Fibroblast of lung (primary cell): ENCODE measurements at regions not wholly inside any gene's neighbourhood (a gene's known extent, or its start where the extent isn't known, plus 50 kb on each side); places are given as distances from the start of the nearest gene placed in this dataset.

Experiments
- DNase-seq, 2 donors: peaks; one replicate each; pipeline versions ENCODE4 v3.0.0 to v3.0.0-alpha.2; 2010; ENCODE audit warnings: low read depth in 2 of 2
- H2AFZ ChIP-seq: 2 replicates; pipeline ENCODE4 v1.5.1; 2012; ENCODE audit warnings: low read length, control low read depth, inconsistent platforms
- H3K27ac ChIP-seq: 2 replicates; pipeline ENCODE4 v1.5.1; 2011; ENCODE audit warnings: low read length, control low read depth; ENCODE audit not compliant: insufficient read depth
- H3K27me3 ChIP-seq: 2 replicates; pipeline ENCODE4 v1.5.1; 2011; ENCODE audit warnings: mild to moderate bottlenecking, low read length; ENCODE audit not compliant: control insufficient read depth, insufficient read depth
- H3K36me3 ChIP-seq: 2 replicates; pipeline ENCODE4 v1.5.1; 2011; ENCODE audit warnings: low read length; ENCODE audit not compliant: control insufficient read depth, insufficient read depth
- H3K4me1 ChIP-seq: 2 replicates; pipeline ENCODE4 v1.5.1; 2011; ENCODE audit warnings: low read length; ENCODE audit not compliant: control insufficient read depth, insufficient read depth; ENCODE audit errors: extremely low read depth
- H3K4me2 ChIP-seq: 2 replicates; pipeline ENCODE4 v1.5.1; 2011; ENCODE audit warnings: low read length, control low read depth; ENCODE audit not compliant: insufficient read depth; ENCODE audit errors: extremely low read depth
- H3K4me3 ChIP-seq, 4 experiments: fragments of 200-600 bp in 1 of 4; sonication (generic) in 1 of 4; replicated peaks in 1 of 4; 2 replicates each; pipeline ENCODE4 v1.5.1; 2011 to 2016; ENCODE audit warnings: low read length in 4 of 4, low read depth in 3 of 4, mild to moderate bottlenecking in 3 of 4, control low read depth in 2 of 4, inconsistent platforms in 1 of 4, mixed read lengths in 1 of 4; ENCODE audit not compliant: insufficient read depth in 1 of 4; ENCODE audit errors: control extremely low read depth in 1 of 4
- H3K79me2 ChIP-seq: 2 replicates; pipeline ENCODE4 v1.5.1; 2012; ENCODE audit warnings: mild to moderate bottlenecking, low read length, inconsistent platforms; ENCODE audit not compliant: control insufficient read depth, insufficient read depth
- H3K9ac ChIP-seq: 2 replicates; pipeline ENCODE4 v1.5.1; 2011; ENCODE audit warnings: mild to moderate bottlenecking, low read length, control low read depth; ENCODE audit not compliant: insufficient read depth
- H3K9me3 ChIP-seq: 2 replicates; pipeline ENCODE4 v1.5.1; 2012; ENCODE audit warnings: low read depth, low read length; ENCODE audit not compliant: control insufficient read depth, insufficient read depth
- H4K20me1 ChIP-seq: 2 replicates; pipeline ENCODE4 v1.5.1; 2011; ENCODE audit warnings: low read length; ENCODE audit not compliant: control insufficient read depth, insufficient read depth; ENCODE audit errors: extremely low read depth
- CTCF ChIP-seq, 2 donors: IDR thresholded peaks in 1 of 2; conservative IDR thresholded peaks in 1 of 2; 1 replicate in 1 of 2; 2 replicates in 1 of 2; pipeline ENCODE4 v1.5.1; 2011 to 2012; ENCODE audit warnings: low read length in 2 of 2, control low read depth in 1 of 2, inconsistent platforms in 1 of 2, low read depth in 1 of 2, mild to moderate bottlenecking in 1 of 2
- EZH2 ChIP-seq: IDR thresholded peaks from 2 replicates; pipeline ENCODE4 v1.5.1; 2012; ENCODE audit warnings: low read length, control low read depth, mild to moderate bottlenecking; ENCODE audit errors: missing control alignments

DNA sequence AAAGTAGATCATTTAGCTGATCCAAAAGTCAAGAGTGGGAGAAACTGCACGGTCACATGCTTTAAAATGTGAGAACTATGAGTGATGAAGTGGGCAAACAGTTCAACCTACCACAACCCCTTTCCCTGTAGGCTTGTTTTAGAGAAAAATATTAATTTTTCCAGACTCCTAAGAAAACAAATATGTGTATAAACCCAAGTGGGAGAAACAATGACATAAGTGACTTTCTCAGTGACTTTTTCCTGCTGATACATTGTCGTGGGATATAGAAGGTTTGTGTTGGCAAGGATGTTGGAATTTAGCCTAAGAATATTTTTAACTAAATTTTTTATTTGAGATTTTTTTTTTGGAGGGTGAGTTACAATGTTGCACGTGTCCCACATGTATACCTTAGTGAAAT lies 321.7 kb downstream of the FIGN start:
- Histone ChIP-seq H3K36me3 (no peaks in the 10 kb centered on the region), H3K9me3 (no peaks in the 10 kb centered on the region), H4K20me1 (no peaks in the 10 kb centered on the region), H3K4me3 (no peak overlapping the region), H3K27me3 (no peaks in the 10 kb centered on the region), H3K79me2 (no peaks in the 10 kb centered on the region), H3K9ac (no peak overlapping the region), H3K27ac (no peak overlapping the region), H3K4me1 (no peaks in the 10 kb centered on the region), H3K4me2 (no peak overlapping the region), H2AFZ (no peak overlapping the region)
- DNase-seq = no peak
- no peak for TF ChIP-seq EZH2
- TF ChIP-seq CTCF (conservative IDR thresholded peaks at IDR 0.05 in 1 of 2, IDR thresholded peaks at IDR 0.05 in 1 of 2; ENCODE audit: low read depth in 1 of 2, low read length in 2 of 2) = no peak

- no peaks in the 10 kb centered on the region for H3K4me1 ChIP-seq
- H3K9me3 ChIP-seq = no peaks in the 10 kb centered on the region
- no peak overlapping the region for H3K4me3 ChIP-seq
- DNase-seq = peak; percentile 8 to 39
- H3K36me3 ChIP-seq = no peaks in the 10 kb centered on the region
- no peak overlapping the region for H2AFZ ChIP-seq
- no peak overlapping the region for H3K9ac ChIP-seq
- H4K20me1 ChIP-seq = no peaks in the 10 kb centered on the region
- no peaks in the 10 kb centered on the region for H3K27me3 ChIP-seq
- H3K79me2 ChIP-seq = no peaks in the 10 kb centered on the region
- TF ChIP-seq EZH2 (no peak), CTCF (conservative IDR thresholded peaks at IDR 0.05 in 1 of 2, IDR thresholded peaks at IDR 0.05 in 1 of 2; ENCODE audit: low read depth in 1 of 2, low read length in 2 of 2) (no peak)
- H3K4me2 ChIP-seq = no peak overlapping the region
- H3K27ac ChIP-seq = no peak overlapping the region
These were observed 328.5 kb downstream of the FIGN start for GRCh38 chr2:163407296-163407695.

- Histone ChIP-seq H3K9ac (no peak overlapping the region), H3K4me3 (no peak overlapping the region), H3K36me3 (no peaks in the 10 kb centered on the region), H3K27ac (no peak overlapping the region), H4K20me1 (no peaks in the 10 kb centered on the region), H3K4me2 (no peak overlapping the region), H3K4me1 (no peaks in the 10 kb centered on the region), H2AFZ (no peak overlapping the region), H3K79me2 (no peaks in the 10 kb centered on the region), H3K27me3 (no peaks in the 10 kb centered on the region), H3K9me3 (no peaks in the 10 kb centered on the region)
- no peak for DNase-seq
- TF ChIP-seq CTCF (conservative IDR thresholded peaks at IDR 0.05 in 1 of 2, IDR thresholded peaks at IDR 0.05 in 1 of 2; ENCODE audit: low read depth in 1 of 2, low read length in 2 of 2) = no peak
- TF ChIP-seq EZH2 = no peak
These were observed 330.5 kb downstream of the FIGN start for GRCh38 chr2:163405298-163405697.
